H1 (cell line): ENCODE measurements at regions not wholly inside any gene's neighbourhood (a gene's known extent, or its start where the extent isn't known, plus 50 kb on each side); places are given as distances from the start of the nearest gene placed in this dataset.

Source experiments
- CTCF ChIA-PET: fragments of 300-600 bp; sonication (Branson Sonifier 250); formaldehyde crosslinking; loops from one replicate; lab custom pipeline; 2021; ENCODE audit not compliant: partially characterized antibody; lab: Charles Lee
- POLR2A ChIA-PET: fragments of 300-600 bp; sonication (Branson Sonifier 250); formaldehyde crosslinking; loops from one replicate; lab custom pipeline; 2021; ENCODE audit warnings: inconsistent platforms; ENCODE audit not compliant: partially characterized antibody; lab: Charles Lee
- DNase-seq, 2 experiments: peaks; one replicate each; pipeline versions ENCODE4 v3.0.0 to v3.0.0-alpha.2; 2010 to 2022; ENCODE audit warnings: low spot score in 2 of 2, low read depth in 1 of 2, mixed read lengths in 1 of 2
- FAIRE-seq: peaks from 2 replicates; lab custom pipeline; 2011; peaks lifted over from hg19 to GRCh38; lab: Jason Lieb, UNC
- H2AFZ ChIP-seq: 2 replicates; pipeline ENCODE4 v1.8.1; 2012; ENCODE audit warnings: low read length, inconsistent platforms
- H2AK5ac ChIP-seq: 2 replicates; pipeline ENCODE4 v1.6.1; 2013; ENCODE audit warnings: low read depth, low read length
- H2BK120ac ChIP-seq: replicated peaks from 2 replicates; pipeline ENCODE3; 2013; ENCODE audit warnings: low read depth, low read length, inconsistent platforms
- H2BK12ac ChIP-seq: 2 replicates; pipeline ENCODE4 v1.6.1; 2013; ENCODE audit warnings: low read depth, low read length
- H2BK15ac ChIP-seq: 2 replicates; pipeline ENCODE4 v1.6.1; 2013; ENCODE audit warnings: low read length
- H2BK20ac ChIP-seq: 2 replicates; pipeline ENCODE4 v1.6.1; 2013; ENCODE audit warnings: low read length
- H2BK5ac ChIP-seq: 2 replicates; pipeline ENCODE4 v1.6.1; 2013; ENCODE audit warnings: low read depth, low read length
- H3K14ac ChIP-seq: 2 replicates; pipeline ENCODE4 v1.6.1; 2013; ENCODE audit warnings: inconsistent platforms; ENCODE audit not compliant: insufficient read length
- H3K18ac ChIP-seq: 2 replicates; pipeline ENCODE4 v1.6.1; 2013; ENCODE audit warnings: low read length; ENCODE audit errors: extremely low read depth
- H3K23ac ChIP-seq: 2 replicates; pipeline ENCODE4 v1.6.1; 2013; ENCODE audit warnings: inconsistent platforms; ENCODE audit not compliant: insufficient read length
- H3K23me2 ChIP-seq: 2 replicates; pipeline ENCODE4 v1.6.1; 2013; ENCODE audit warnings: low read depth, low read length
- H3K27ac ChIP-seq: 2 replicates; pipeline ENCODE4 v1.6.1; 2011; ENCODE audit warnings: low read depth, low read length, inconsistent platforms
- H3K27me3 ChIP-seq, 4 experiments: replicated peaks in 1 of 4; 1 replicate in 1 of 4; 2 replicates in 3 of 4; pipeline versions ENCODE4 v1.6.1 to v1.8.1; 2011 to 2013; ENCODE audit warnings: low read length in 3 of 4, mild to moderate bottlenecking in 3 of 4, inconsistent platforms in 2 of 4, mixed read lengths in 2 of 4, moderate library complexity in 1 of 4; ENCODE audit not compliant: control insufficient read depth in 3 of 4, insufficient read depth in 3 of 4; ENCODE audit errors: extremely low read depth in 1 of 4
- H3K36me3 ChIP-seq, 4 experiments: 2 replicates each; pipeline versions ENCODE4 v1.6.1 to v1.8.1; 2011 to 2013; ENCODE audit warnings: mild to moderate bottlenecking in 4 of 4, low read length in 3 of 4, moderate library complexity in 2 of 4, control low read depth in 1 of 4, inconsistent platforms in 1 of 4; ENCODE audit not compliant: insufficient read depth in 4 of 4, control insufficient read depth in 2 of 4
- H3K4ac ChIP-seq: replicated peaks from 2 replicates; pipeline ENCODE3; 2013; ENCODE audit warnings: low read length, low read depth, mixed read lengths, inconsistent platforms; ENCODE audit not compliant: insufficient read length
- H3K4me1 ChIP-seq, 4 experiments: replicated peaks in 1 of 4; 1 replicate in 1 of 4; 2 replicates in 3 of 4; pipeline versions ENCODE4 v1.6.1 to v1.8.1; 2011 to 2013; ENCODE audit warnings: low read length in 3 of 4, inconsistent platforms in 2 of 4, mixed read lengths in 1 of 4; ENCODE audit not compliant: insufficient read depth in 4 of 4, control insufficient read depth in 3 of 4
- H3K4me2 ChIP-seq, 2 experiments: 2 replicates each; pipeline versions ENCODE4 v1.6.1 to v1.8.1; 2011 to 2013; ENCODE audit warnings: low read depth in 2 of 2, low read length in 2 of 2, control low read depth in 1 of 2, inconsistent platforms in 1 of 2, mild to moderate bottlenecking in 1 of 2; ENCODE audit not compliant: insufficient read depth in 1 of 2
- H3K4me3 ChIP-seq, 4 experiments: fragments of 200-600, 300-600 bp in 1 of 4; sonication (generic), shearing (Covaris generic), sonication (Bioruptor Twin) in 1 of 4; 2 replicates each; pipeline versions ENCODE4 v1.5.1 to v1.8.1; 2011 to 2016; ENCODE audit warnings: low read length in 4 of 4, low read depth in 3 of 4, control low read depth in 2 of 4, inconsistent platforms in 2 of 4, mild to moderate bottlenecking in 2 of 4, mixed read lengths in 1 of 4, moderate library complexity in 1 of 4; ENCODE audit not compliant: insufficient read depth in 2 of 4; ENCODE audit errors: extremely low read depth in 1 of 4
- H3K56ac ChIP-seq: replicated peaks from 2 replicates; pipeline ENCODE3; 2013; ENCODE audit warnings: low read depth, mild to moderate bottlenecking, mixed read lengths, low read length, inconsistent platforms; ENCODE audit not compliant: insufficient read length
- H3K79me1 ChIP-seq: 2 replicates; pipeline ENCODE4 v1.6.1; 2013; ENCODE audit warnings: low read depth, low read length, control low read depth
- H3K79me2 ChIP-seq, 2 experiments: 2 replicates each; pipeline versions ENCODE4 v1.6.1 to v1.8.1; 2012 to 2013; ENCODE audit warnings: low read length in 2 of 2, mild to moderate bottlenecking in 2 of 2, inconsistent platforms in 1 of 2; ENCODE audit not compliant: insufficient read depth in 2 of 2, control insufficient read depth in 1 of 2
- H3K9ac ChIP-seq, 4 experiments: replicated peaks in 1 of 4; 1 replicate in 1 of 4; 2 replicates in 3 of 4; pipeline versions ENCODE4 v1.6.1 to v1.8.1; 2011 to 2013; ENCODE audit warnings: low read depth in 3 of 4, low read length in 3 of 4, control low read depth in 2 of 4, mild to moderate bottlenecking in 2 of 4, moderate library complexity in 2 of 4, inconsistent platforms in 1 of 4; ENCODE audit errors: extremely low read depth in 1 of 4
- H3K9me3 ChIP-seq, 2 experiments: 2 replicates each; pipeline versions ENCODE4 v1.6.1 to v1.8.1; 2012 to 2013; ENCODE audit warnings: mild to moderate bottlenecking in 2 of 2, moderate library complexity in 2 of 2, control low read depth in 1 of 2, inconsistent platforms in 1 of 2, low read depth in 1 of 2, low read length in 1 of 2, mixed read lengths in 1 of 2; ENCODE audit not compliant: insufficient read depth in 2 of 2
- H4K20me1 ChIP-seq, 2 experiments: replicated peaks in 1 of 2; 2 replicates each; pipeline versions ENCODE3 to v1.8.1; 2011 to 2013; ENCODE audit warnings: inconsistent platforms in 2 of 2, low read length in 2 of 2, mild to moderate bottlenecking in 1 of 2; ENCODE audit not compliant: insufficient read depth in 2 of 2, control insufficient read depth in 1 of 2
- H4K5ac ChIP-seq: 2 replicates; pipeline ENCODE4 v1.6.1; 2013; ENCODE audit warnings: low read length, low read depth, mixed read lengths, inconsistent platforms; ENCODE audit not compliant: insufficient read length
- H4K8ac ChIP-seq: 2 replicates; pipeline ENCODE4 v1.8.0; 2013; ENCODE audit warnings: mild to moderate bottlenecking, moderate library complexity, low read length, inconsistent platforms; ENCODE audit not compliant: insufficient read depth; ENCODE audit errors: extremely low read depth
- H4K91ac ChIP-seq: replicated peaks from 2 replicates; pipeline ENCODE3; 2013; ENCODE audit warnings: low read length, mixed read lengths, inconsistent platforms; ENCODE audit not compliant: insufficient read length
- ATF2 ChIP-seq: IDR thresholded peaks from 2 replicates; pipeline ENCODE4 v1.6.1; 2012; ENCODE audit warnings: low read length, inconsistent platforms
- CTBP2 ChIP-seq: IDR thresholded peaks from 2 replicates; pipeline ENCODE4 v1.7.0; 2011; ENCODE audit warnings: borderline replicate concordance, mild to moderate bottlenecking, moderate library complexity, mixed read lengths, low read length; ENCODE audit not compliant: insufficient read depth, insufficient read length
- EGR1 ChIP-seq: IDR thresholded peaks from 2 replicates; pipeline ENCODE4 v1.6.1; 2011; ENCODE audit warnings: low read depth, low read length, borderline replicate concordance
- whole genome bisulfite sequencing, 2 experiments: shearing (Covaris generic) in 1 of 2; methylation state at CpG; one replicate each; pipeline versions ENCODE4 v1.1.6 to v1.1.7; 2013 to 2015; ENCODE audit warnings: low lambda C conversion rate in 2 of 2, mixed read lengths in 2 of 2, inconsistent platforms in 1 of 2, low coverage in 1 of 2, missing lambda C conversion rate in 1 of 2; ENCODE audit not compliant: insufficient replicate concordance in 2 of 2, insufficient coverage in 1 of 2, insufficient read length in 1 of 2; ENCODE audit errors: extremely low coverage in 1 of 2, missing lambda C conversion rate in 1 of 2; 5-methylcytosine and 5-hydroxymethylcytosine counted together

GRCh38 chr13:34594507-34594906 is 347.6 kb upstream of the NBEA start:
- WGBS, 2 experiments, result 88% methylated on average over 5 of the region's 5 CpGs; no CpG with 5 or more reads in 1 of the 2 experiments
- Histone ChIP-seq H3K14ac (no peak overlapping the region), H4K8ac (no peak overlapping the region), H3K79me1 (no peaks in the 10 kb centered on the region), H3K9ac (no peak overlapping the region), H3K9me3 (0 out of 4 replicates have a peak, but pooled peaks cover 0 to 3% of the 10 kb centered on the region in 2 experiments), H4K91ac (no peak overlapping the region), H3K4ac (no peak overlapping the region), H3K4me1 (peaks cover 0 to 9% (median 1%) of the 10 kb centered on the region in 4 experiments; a peak in 1 of 7 replicates), H3K56ac (no peak overlapping the region), H3K18ac (no peak overlapping the region), H2AK5ac (no peak overlapping the region), H3K79me2 (no peaks in the 10 kb centered on the region), H3K36me3 (no peaks in the 10 kb centered on the region), H4K20me1 (no peaks in the 10 kb centered on the region), H2BK15ac (no peak overlapping the region), H3K4me3 (no peak overlapping the region), H2BK12ac (no peak overlapping the region), H3K27ac (no peak overlapping the region), H2BK120ac (no peak overlapping the region), H3K27me3 (no peaks in the 10 kb centered on the region), H2BK5ac (no peak overlapping the region), H3K23ac (no peak overlapping the region), H3K23me2 (peaks cover 4% of the 10 kb centered on the region; the same call in 1 of the 2 replicates), H4K5ac (no peak overlapping the region), H3K4me2 (no peak overlapping the region), H2BK20ac (no peak overlapping the region), H2AFZ (no peak overlapping the region)
- ChIA-PET CTCF (no interaction called here), POLR2A (no interaction called here)
- no peak for DNase-seq
- FAIRE-seq, result no peak
- no peak for TF ChIP-seq ATF2
- no peak for TF ChIP-seq CTBP2
- no peak for TF ChIP-seq EGR1
